Gastroesophageal sphincter (tissue), 4 donors: ENCODE measurements at regions not wholly inside any gene's neighbourhood (a gene's known extent, or its start where the extent isn't known, plus 50 kb on each side); places are given as distances from the start of the nearest gene placed in this dataset.

Source experiments
- ATAC-seq: fragments of 150-250 bp; one replicate; pipeline ENCODE4 v1.9.1; 2016; ENCODE audit warnings: mild to moderate bottlenecking, moderate library complexity
- H3K27ac ChIP-seq, 4 donors: fragments of 200-600 bp; sonication (generic) in 3 of 4; 1 replicate in 3 of 4; 2 replicates in 1 of 4; pipeline ENCODE4 v1.5.1; 2016 to 2019
- H3K27me3 ChIP-seq: fragments of 200-600 bp; sonication (generic); one replicate; pipeline ENCODE4 v1.5.1; 2019
- H3K36me3 ChIP-seq, 2 donors: fragments of 200-600 bp; sonication (generic); one replicate each; pipeline ENCODE4 v1.5.1; 2019; ENCODE audit warnings: control low read depth in 1 of 2
- H3K4me1 ChIP-seq, 3 donors: fragments of 200-600 bp; sonication (generic); 1 replicate in 2 of 3; 2 replicates in 1 of 3; pipeline ENCODE4 v1.5.1; 2016 to 2019; ENCODE audit warnings: control low read depth in 2 of 3
- H3K4me3 ChIP-seq, 2 donors: fragments of 200-600 bp; sonication (generic); one replicate each; pipeline ENCODE4 v1.5.1; 2019; ENCODE audit warnings: mild to moderate bottlenecking in 1 of 2, moderate library complexity in 1 of 2
- H3K9me3 ChIP-seq, 3 donors: fragments of 200-600 bp; sonication (generic); one replicate each; pipeline ENCODE4 v1.5.1; 2017 to 2019; ENCODE audit warnings: control low read depth in 2 of 3
- CTCF ChIP-seq, 4 experiments: fragments of 200-600 bp in 2 of 4; fragments of 450-650 bp in 2 of 4; sonication (generic) in 1 of 4; IDR thresholded peaks; one replicate each; pipeline ENCODE4 v1.5.1; 2017 to 2019; ENCODE audit warnings: antibody characterized with exemption in 4 of 4, mild to moderate bottlenecking in 2 of 4, moderate library complexity in 2 of 4
- EP300 ChIP-seq: sonication (generic); formaldehyde crosslinking; IDR thresholded peaks from one replicate; pipeline ENCODE4 v1.6.1; 2017; ENCODE audit warnings: antibody characterized with exemption, mild to moderate bottlenecking
- POLR2A ChIP-seq, 2 donors: fragments of 450-650 bp; IDR thresholded peaks; one replicate each; pipeline ENCODE4 v1.6.1; 2017; ENCODE audit warnings: antibody characterized with exemption in 2 of 2, mild to moderate bottlenecking in 2 of 2, moderate library complexity in 1 of 2
- POLR2AphosphoS5 ChIP-seq: sonication (generic); formaldehyde crosslinking; IDR thresholded peaks from one replicate; pipeline ENCODE4 v1.6.1; 2017; ENCODE audit warnings: antibody characterized with exemption
- WGBS, 2 donors: methylation state at CpG; one replicate each; pipeline ENCODE4 v1.1.5; 2018; ENCODE audit warnings: low coverage in 1 of 2; 5-methylcytosine and 5-hydroxymethylcytosine counted together

DNA sequence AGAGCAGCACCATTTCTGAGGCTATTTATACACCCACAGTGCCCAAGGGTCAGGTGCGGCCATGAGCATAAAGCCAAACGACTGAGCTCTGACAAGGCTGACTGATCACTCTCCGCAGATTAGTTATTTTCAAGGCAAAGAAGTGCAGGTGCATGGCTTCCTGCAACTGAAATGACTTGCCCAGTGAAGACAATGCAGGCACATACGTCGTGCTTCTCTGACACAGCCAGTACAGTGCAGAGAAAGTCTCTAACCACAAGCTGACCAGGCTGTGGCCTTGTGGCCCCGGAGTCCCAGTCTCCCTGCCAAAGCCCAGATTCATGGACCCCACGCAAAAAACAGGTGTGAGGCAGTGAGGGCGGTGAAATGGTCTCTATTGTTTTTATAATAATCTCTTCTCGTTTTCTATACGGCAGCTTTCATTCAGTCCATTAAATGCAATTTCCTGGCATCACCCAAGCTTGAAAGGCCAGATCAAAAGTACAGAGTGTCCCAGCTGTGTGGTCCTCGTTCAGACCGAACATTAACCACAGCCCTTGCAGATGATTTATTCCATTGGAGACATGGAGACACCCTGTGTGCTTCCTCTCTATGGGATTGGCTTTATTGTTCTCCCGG, 447.0 kb upstream of the ID2 start:
- ATAC-seq = peak; percentile 35
- Histone ChIP-seq H3K4me3 (no peak overlapping the region), H3K9me3 (no peaks in the 10 kb centered on the region), H3K27me3 (no peaks in the 10 kb centered on the region), H3K27ac (no peak overlapping the region), H3K36me3 (no peaks in the 10 kb centered on the region), H3K4me1 (peaks cover 0 to 7% (median 0%) of the 10 kb centered on the region in 3 donors)
- no peak for TF ChIP-seq POLR2AphosphoS5
- TF ChIP-seq CTCF (IDR thresholded peaks at IDR 0.05) = no peak
- 67 to 75% methylated on average over 6 to 9 of the region's 13 CpGs for WGBS, 2 donors

GRCh38 chr2:8235419-8235818, 446.4 kb upstream of the ID2 start:
- Histone ChIP-seq H3K27ac (no peak overlapping the region), H3K4me3 (no peak overlapping the region), H3K9me3 (no peaks in the 10 kb centered on the region), H3K27me3 (no peaks in the 10 kb centered on the region), H3K4me1 (peaks cover 0 to 3% (median 0%) of the 10 kb centered on the region in 3 donors), H3K36me3 (no peaks in the 10 kb centered on the region)
- ATAC-seq = no peak
- TF ChIP-seq POLR2A (IDR thresholded peaks at IDR 0.05) (no peak), EP300 (no peak), CTCF (IDR thresholded peaks at IDR 0.05) (no peak), POLR2AphosphoS5 (no peak)
- WGBS, 2 donors = 100% methylated on average over 1 of the region's 1 CpG

DNA sequence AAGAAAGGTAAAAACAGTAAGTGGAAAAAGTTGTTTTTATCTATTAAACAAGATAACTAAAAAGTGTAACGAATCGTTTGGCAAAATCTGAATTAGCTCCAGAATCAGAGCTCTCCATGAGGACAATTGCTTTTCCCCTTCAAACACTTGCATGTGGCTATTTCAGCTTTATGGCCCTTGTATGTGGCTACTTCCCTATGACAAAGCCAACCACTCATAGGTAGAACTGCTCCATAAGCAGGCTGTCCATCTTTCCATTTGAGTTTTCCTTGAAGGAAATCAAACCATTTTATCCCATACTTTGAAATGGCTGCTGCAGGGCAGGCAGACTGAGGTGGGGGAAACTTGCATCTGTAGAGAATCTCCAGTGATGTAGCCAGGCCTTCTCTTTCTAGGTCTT, 445.5 kb upstream of the ID2 start:
- ATAC-seq = no peak
- Histone ChIP-seq H3K27me3 (no peaks in the 10 kb centered on the region), H3K4me1 (peaks cover 0 to 3% (median 0%) of the 10 kb centered on the region in 3 donors), H3K27ac (no peak overlapping the region), H3K4me3 (no peak overlapping the region), H3K9me3 (no peaks in the 10 kb centered on the region), H3K36me3 (no peaks in the 10 kb centered on the region)
- WGBS, 2 donors = 75 to 100% methylated on average over 2 of the region's 2 CpGs
- TF ChIP-seq CTCF (IDR thresholded peaks at IDR 0.05) (no peak), EP300 (no peak), POLR2A (IDR thresholded peaks at IDR 0.05) (no peak), POLR2AphosphoS5 (no peak)

GRCh38 chr2:8238521-8239230, 443.2 kb upstream of the ID2 start:
- H3K9me3 ChIP-seq = peaks cover 0 to 5% (median 0%) of the 10 kb centered on the region in 3 donors
- H3K27me3 ChIP-seq = no peaks in the 10 kb centered on the region
- H3K4me3 ChIP-seq = no peak overlapping the region
- 47 to 65% methylated on average over 7 to 8 of the region's 8 CpGs for WGBS, 2 donors
- peaks cover 0 to 15% (median 0%) of the 10 kb centered on the region in 3 donors for H3K4me1 ChIP-seq
- no peaks in the 10 kb centered on the region for H3K36me3 ChIP-seq
- ATAC-seq = no peak
- TF ChIP-seq POLR2A (IDR thresholded peaks at IDR 0.05) (no peak), POLR2AphosphoS5 (no peak), EP300 (no peak), CTCF (IDR thresholded peaks at IDR 0.05) (no peak)
- H3K27ac ChIP-seq = no peak overlapping the region
